ENCODE measurements at regions not wholly inside any gene's neighbourhood (a gene's known extent, or its start where the extent isn't known, plus 50 kb on each side); places are given as distances from the start of the nearest gene placed in this dataset.

DNA sequence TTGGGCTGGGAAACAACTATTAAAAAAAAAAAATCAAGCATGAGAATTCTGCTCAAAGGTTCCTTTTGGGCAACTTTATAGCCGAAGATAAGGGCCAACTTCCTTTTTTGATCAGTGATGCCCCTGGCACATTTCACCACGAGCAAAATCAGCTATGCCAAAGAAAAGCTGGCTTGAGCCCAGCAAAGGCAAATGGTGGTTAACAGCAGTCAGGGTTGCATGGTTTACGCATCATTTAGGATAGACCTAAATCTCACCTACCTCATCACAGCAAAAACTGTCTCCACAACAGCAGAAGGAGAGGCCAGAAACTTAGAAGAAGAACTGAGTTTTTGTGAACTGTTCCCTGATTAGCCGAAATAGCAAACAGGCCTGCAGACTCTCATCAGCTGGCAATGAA, 220.1 kb upstream of the CDIN1 start:
- no peaks in the 10 kb centered on the region for H3K27me3 ChIP-seq

DNA sequence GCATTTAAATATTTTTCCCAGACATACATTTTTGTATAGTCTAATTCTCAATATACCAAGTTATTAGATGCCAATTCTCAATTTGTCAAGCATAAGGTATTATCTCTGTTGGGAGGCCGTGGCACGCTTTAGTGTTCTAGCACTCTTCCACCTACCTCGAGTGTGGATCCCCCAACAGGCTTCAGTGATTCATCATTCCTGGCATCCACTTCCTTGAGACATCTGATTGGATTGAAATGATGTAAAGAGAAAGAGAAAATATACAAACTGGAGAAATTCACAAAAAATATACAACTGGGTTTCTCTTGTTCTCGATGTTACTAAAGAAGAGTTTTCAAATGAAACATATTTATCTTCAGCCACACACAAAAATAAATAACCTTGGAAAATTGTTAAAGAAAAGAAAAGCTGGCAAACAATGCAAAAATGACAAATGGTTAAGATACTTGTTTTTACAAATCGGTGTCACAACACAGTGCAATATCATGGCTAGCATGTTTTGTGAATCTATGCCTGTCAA, 218.0 kb upstream of the CDIN1 start:
- Histone ChIP-seq H3K4me3 (ENCODE audit: low read depth, low read length) (no peak overlapping the region), H3K36me3 (no peaks in the 10 kb centered on the region), H3K4me1 (peaks cover 19% of the 10 kb centered on the region), H3K9me3 (no peaks in the 10 kb centered on the region), H3K27me3 (no peaks in the 10 kb centered on the region)
- TF ChIP-seq, protein P1, sequence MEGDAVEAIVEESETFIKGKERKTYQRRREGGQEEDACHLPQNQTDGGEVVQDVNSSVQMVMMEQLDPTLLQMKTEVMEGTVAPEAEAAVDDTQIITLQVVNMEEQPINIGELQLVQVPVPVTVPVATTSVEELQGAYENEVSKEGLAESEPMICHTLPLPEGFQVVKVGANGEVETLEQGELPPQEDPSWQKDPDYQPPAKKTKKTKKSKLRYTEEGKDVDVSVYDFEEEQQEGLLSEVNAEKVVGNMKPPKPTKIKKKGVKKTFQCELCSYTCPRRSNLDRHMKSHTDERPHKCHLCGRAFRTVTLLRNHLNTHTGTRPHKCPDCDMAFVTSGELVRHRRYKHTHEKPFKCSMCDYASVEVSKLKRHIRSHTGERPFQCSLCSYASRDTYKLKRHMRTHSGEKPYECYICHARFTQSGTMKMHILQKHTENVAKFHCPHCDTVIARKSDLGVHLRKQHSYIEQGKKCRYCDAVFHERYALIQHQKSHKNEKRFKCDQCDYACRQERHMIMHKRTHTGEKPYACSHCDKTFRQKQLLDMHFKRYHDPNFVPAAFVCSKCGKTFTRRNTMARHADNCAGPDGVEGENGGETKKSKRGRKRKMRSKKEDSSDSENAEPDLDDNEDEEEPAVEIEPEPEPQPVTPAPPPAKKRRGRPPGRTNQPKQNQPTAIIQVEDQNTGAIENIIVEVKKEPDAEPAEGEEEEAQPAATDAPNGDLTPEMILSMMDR (IDR thresholded peaks at IDR 0.05; ENCODE audit: low read depth, low read length): no peak
- no peak for DNase-seq

More for the DNA sequence above, 220.1 kb upstream of the CDIN1 start:
- peaks cover 19% of the 10 kb centered on the region for H3K4me1 ChIP-seq
- TF ChIP-seq, protein P1 (IDR thresholded peaks at IDR 0.05; ENCODE audit: low read depth, low read length): no peak
- H3K36me3 ChIP-seq: no peaks in the 10 kb centered on the region
- no peak for DNase-seq
- H3K9me3 ChIP-seq: no peaks in the 10 kb centered on the region
- no peak overlapping the region for H3K4me3 ChIP-seq (ENCODE audit: low read depth, low read length)

DNA sequence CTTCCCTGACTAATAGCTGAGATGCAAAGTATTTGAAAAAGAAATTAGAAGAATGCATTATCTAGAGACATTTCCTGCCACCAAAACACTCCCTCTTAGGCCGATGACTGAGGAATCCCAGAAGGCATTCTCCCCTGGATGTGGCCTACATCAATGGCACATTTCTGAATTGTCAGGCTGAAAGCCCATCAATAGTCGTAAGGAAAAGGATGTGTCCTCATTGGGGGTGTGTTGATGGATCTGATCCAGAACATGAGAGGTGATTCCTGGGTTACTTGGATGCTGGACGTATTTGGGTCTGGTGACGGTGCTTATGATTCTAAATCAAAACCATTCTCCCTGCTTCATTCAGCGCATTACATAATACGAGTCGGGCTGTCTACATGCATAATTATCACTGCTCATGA, 216.9 kb upstream of the CDIN1 start:
- TF ChIP-seq, protein P1 (IDR thresholded peaks at IDR 0.05; ENCODE audit: low read depth, low read length): no peak

DNA sequence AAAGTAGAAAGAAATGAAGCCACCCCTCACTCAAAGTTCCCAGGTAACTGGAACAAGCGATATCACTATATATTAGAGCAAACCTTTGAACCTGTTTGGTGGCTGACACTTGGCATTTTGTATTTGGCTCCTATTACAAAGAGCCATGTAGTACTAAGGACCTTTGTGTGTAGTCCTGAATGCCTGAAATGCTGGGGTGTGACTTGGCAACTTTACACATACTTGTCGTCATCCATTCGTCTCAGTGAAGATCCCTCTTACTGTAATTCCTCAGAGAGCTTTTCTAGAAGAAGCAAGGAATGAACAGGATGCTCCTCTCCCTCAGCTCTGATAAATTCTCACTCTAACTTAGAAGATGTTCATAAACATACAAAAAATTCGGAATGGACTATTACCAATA, 216.1 kb upstream of the CDIN1 start:
- DNase-seq: no peak
- no peak overlapping the region for H3K4me3 ChIP-seq (ENCODE audit: low read depth, low read length)
- peaks cover 6% of the 10 kb centered on the region for H3K4me1 ChIP-seq
- H3K36me3 ChIP-seq: no peaks in the 10 kb centered on the region
- H3K9me3 ChIP-seq: no peaks in the 10 kb centered on the region
- TF ChIP-seq, protein P1 (IDR thresholded peaks at IDR 0.05; ENCODE audit: low read depth, low read length): no peak
- no peaks in the 10 kb centered on the region for H3K27me3 ChIP-seq

More for the DNA sequence above, 216.9 kb upstream of the CDIN1 start:
- Histone ChIP-seq H3K36me3 (no peaks in the 10 kb centered on the region), H3K9me3 (no peaks in the 10 kb centered on the region), H3K27me3 (no peaks in the 10 kb centered on the region), H3K4me3 (ENCODE audit: low read depth, low read length) (no peak overlapping the region), H3K4me1 (peaks cover 12% of the 10 kb centered on the region)
- DNase-seq: no peak

DNA sequence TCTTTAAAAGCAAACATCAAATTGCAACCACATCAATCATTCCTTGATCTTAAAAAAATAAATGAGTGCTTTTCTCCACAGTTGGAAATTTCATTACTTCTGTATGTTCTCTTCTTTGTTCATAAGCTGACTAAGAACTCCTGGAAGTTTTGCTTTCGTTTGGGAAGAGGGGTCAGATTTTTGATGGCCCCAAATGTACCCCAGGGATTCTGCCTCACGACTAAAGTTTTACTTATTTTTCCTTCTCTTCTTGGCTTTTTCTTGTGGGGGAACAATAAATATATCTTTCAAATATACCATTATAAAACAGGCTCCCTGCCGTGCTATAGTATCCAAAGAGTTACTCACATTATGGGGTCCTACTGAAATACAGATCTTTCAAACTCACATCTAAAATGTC, 215.0 kb upstream of the CDIN1 start:
- DNase-seq: no peak
- TF ChIP-seq, protein P1 (IDR thresholded peaks at IDR 0.05; ENCODE audit: low read depth, low read length): no peak
- H3K27me3 ChIP-seq: no peaks in the 10 kb centered on the region
- peaks cover 5% of the 10 kb centered on the region for H3K4me1 ChIP-seq
- no peaks in the 10 kb centered on the region for H3K36me3 ChIP-seq
- no peak overlapping the region for H3K4me3 ChIP-seq (ENCODE audit: low read depth, low read length)
- H3K9me3 ChIP-seq: no peaks in the 10 kb centered on the region

DNA sequence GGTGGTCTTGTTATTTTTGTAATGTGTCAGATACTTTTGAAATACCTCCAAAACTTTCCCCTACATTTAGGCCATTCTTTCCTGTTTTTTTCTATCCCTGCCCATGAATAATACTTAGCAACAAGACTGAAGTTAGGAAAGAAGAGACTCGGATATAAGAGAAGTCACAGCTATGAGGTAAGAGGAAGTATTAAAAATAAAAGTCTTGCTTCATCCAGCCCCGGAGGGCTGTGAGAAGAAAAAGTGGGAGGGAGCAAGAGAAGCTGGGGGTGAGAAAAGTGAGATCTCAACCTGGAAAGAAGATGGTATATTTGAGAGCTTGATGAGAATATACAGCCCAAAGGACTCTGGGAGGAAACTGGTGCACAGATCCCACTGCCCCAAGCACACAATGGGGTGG, 213.5 kb upstream of the CDIN1 start:
- Histone ChIP-seq H3K36me3 (no peaks in the 10 kb centered on the region), H3K4me1 (no peaks in the 10 kb centered on the region), H3K9me3 (no peaks in the 10 kb centered on the region), H3K4me3 (ENCODE audit: low read depth, low read length) (no peak overlapping the region), H3K27me3 (no peaks in the 10 kb centered on the region)
- TF ChIP-seq, protein P1 (IDR thresholded peaks at IDR 0.05; ENCODE audit: low read depth, low read length): no peak
- no peak for DNase-seq

Measured in BE2C (cell line).